HEK293 (cell line): ENCODE measurements at regions not wholly inside any gene's neighbourhood (a gene's known extent, or its start where the extent isn't known, plus 50 kb on each side); places are given as distances from the start of the nearest gene placed in this dataset.

ENCODE experiments used
- ZFP3 ChIP-seq: fragments of 450-650 bp; formaldehyde crosslinking; IDR thresholded peaks from 2 replicates; pipeline ENCODE4 v1.5.1; 2016; ENCODE audit warnings: low read depth, missing biosample characterization, missing genetic modification characterization
- ZFP41 ChIP-seq: fragments of 450-650 bp; formaldehyde crosslinking; IDR thresholded peaks from 2 replicates; pipeline ENCODE4 v1.5.1; 2016; ENCODE audit warnings: missing biosample characterization, missing genetic modification characterization, borderline replicate concordance
- ZNF274 ChIP-seq, 2 experiments: fragments of 200-500 bp in 1 of 2; fragments of 450-650 bp in 1 of 2; sonication (Bioruptor generic) in 1 of 2; formaldehyde crosslinking in 1 of 2; IDR thresholded peaks; 2 replicates each; pipeline versions ENCODE4 v1.5.1 to v1.6.1; 2014 to 2016; ENCODE audit warnings: borderline replicate concordance in 1 of 2, inconsistent platforms in 1 of 2, low read length in 1 of 2, missing biosample characterization in 1 of 2, missing genetic modification characterization in 1 of 2
- ZNF302 ChIP-seq: fragments of 450-650 bp; formaldehyde crosslinking; IDR thresholded peaks from 2 replicates; pipeline ENCODE4 v1.5.1; 2016; ENCODE audit warnings: missing biosample characterization, missing genetic modification characterization, low read depth
- ZNF311 ChIP-seq: fragments of 450-650 bp; formaldehyde crosslinking; IDR thresholded peaks from 2 replicates; pipeline ENCODE4 v1.5.1; 2017; ENCODE audit warnings: missing biosample characterization, missing genetic modification characterization, borderline replicate concordance
- ZNF341 ChIP-seq: fragments of 450-650 bp; formaldehyde crosslinking; IDR thresholded peaks from 2 replicates; pipeline ENCODE4; 2016; ENCODE audit warnings: low read depth, missing biosample characterization, missing genetic modification characterization
- ZNF48 ChIP-seq: fragments of 450-650 bp; formaldehyde crosslinking; IDR thresholded peaks from 2 replicates; pipeline ENCODE4 v1.5.1; 2016; ENCODE audit warnings: missing biosample characterization, missing genetic modification characterization
- TF ChIP-seq, protein P1 (sequence below): fragments of 450-650 bp; formaldehyde crosslinking; conservative IDR thresholded peaks from 2 replicates; pipeline ENCODE4 v1.5.1; 2016; ENCODE audit warnings: low read depth, missing biosample characterization, missing genetic modification characterization
- TF ChIP-seq, protein P2 (sequence below): fragments of 450-650 bp; formaldehyde crosslinking; IDR thresholded peaks from 2 replicates; pipeline ENCODE4 v1.5.1; 2016; ENCODE audit warnings: missing biosample characterization, missing genetic modification characterization
- TF ChIP-seq, protein P3 (sequence below): fragments of 450-650 bp; formaldehyde crosslinking; IDR thresholded peaks from 2 replicates; pipeline ENCODE4 v1.5.1; 2016; ENCODE audit warnings: missing biosample characterization, missing genetic modification characterization
- TF ChIP-seq, protein P4 (sequence below): fragments of 450-650 bp; formaldehyde crosslinking; IDR thresholded peaks from 2 replicates; pipeline ENCODE4 v1.5.1; 2017; ENCODE audit warnings: missing biosample characterization, missing genetic modification characterization

DNA sequence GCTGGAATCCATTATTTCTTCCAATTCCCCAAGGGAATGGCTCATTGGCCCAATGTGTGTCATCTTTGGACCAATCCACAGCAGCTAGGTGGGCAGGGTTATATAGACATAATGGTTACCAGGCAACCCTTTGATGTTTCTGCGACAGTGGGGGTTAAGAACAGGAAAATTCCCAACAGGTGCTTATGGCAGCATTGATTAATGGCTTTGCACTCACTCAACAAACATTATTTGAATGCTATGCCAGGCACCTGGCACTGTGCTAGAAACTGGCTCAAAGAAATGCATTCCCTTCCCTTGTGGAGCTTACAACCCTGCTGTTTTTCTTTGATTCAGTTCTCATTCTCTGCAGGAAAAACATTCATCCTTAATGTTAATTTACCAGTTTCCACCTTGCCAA is 1221.0 kb downstream of the AACS start:
- TF ChIP-seq ZNF48 (tag by site-specific recombination), result no peak
- TF ChIP-seq, protein P1, sequence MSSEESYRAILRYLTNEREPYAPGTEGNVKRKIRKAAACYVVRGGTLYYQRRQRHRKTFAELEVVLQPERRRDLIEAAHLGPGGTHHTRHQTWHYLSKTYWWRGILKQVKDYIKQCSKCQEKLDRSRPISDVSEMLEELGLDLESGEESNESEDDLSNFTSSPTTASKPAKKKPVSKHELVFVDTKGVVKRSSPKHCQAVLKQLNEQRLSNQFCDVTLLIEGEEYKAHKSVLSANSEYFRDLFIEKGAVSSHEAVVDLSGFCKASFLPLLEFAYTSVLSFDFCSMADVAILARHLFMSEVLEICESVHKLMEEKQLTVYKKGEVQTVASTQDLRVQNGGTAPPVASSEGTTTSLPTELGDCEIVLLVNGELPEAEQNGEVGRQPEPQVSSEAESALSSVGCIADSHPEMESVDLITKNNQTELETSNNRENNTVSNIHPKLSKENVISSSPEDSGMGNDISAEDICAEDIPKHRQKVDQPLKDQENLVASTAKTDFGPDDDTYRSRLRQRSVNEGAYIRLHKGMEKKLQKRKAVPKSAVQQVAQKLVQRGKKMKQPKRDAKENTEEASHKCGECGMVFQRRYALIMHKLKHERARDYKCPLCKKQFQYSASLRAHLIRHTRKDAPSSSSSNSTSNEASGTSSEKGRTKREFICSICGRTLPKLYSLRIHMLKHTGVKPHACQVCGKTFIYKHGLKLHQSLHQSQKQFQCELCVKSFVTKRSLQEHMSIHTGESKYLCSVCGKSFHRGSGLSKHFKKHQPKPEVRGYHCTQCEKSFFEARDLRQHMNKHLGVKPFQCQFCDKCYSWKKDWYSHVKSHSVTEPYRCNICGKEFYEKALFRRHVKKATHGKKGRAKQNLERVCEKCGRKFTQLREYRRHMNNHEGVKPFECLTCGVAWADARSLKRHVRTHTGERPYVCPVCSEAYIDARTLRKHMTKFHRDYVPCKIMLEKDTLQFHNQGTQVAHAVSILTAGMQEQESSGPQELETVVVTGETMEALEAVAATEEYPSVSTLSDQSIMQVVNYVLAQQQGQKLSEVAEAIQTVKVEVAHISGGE (tag by site-specific recombination), result no peak
- no peak for TF ChIP-seq ZNF274 (IDR thresholded peaks at IDR 0.05; ENCODE audit: low read length)
- no peak for TF ChIP-seq ZNF274 (tag by site-specific recombination; IDR thresholded peaks at IDR 0.05; ENCODE audit: borderline replicate concordance)
- TF ChIP-seq, protein P2, sequence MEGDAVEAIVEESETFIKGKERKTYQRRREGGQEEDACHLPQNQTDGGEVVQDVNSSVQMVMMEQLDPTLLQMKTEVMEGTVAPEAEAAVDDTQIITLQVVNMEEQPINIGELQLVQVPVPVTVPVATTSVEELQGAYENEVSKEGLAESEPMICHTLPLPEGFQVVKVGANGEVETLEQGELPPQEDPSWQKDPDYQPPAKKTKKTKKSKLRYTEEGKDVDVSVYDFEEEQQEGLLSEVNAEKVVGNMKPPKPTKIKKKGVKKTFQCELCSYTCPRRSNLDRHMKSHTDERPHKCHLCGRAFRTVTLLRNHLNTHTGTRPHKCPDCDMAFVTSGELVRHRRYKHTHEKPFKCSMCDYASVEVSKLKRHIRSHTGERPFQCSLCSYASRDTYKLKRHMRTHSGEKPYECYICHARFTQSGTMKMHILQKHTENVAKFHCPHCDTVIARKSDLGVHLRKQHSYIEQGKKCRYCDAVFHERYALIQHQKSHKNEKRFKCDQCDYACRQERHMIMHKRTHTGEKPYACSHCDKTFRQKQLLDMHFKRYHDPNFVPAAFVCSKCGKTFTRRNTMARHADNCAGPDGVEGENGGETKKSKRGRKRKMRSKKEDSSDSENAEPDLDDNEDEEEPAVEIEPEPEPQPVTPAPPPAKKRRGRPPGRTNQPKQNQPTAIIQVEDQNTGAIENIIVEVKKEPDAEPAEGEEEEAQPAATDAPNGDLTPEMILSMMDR (tag by site-specific recombination), result no peak
- TF ChIP-seq, protein P3, sequence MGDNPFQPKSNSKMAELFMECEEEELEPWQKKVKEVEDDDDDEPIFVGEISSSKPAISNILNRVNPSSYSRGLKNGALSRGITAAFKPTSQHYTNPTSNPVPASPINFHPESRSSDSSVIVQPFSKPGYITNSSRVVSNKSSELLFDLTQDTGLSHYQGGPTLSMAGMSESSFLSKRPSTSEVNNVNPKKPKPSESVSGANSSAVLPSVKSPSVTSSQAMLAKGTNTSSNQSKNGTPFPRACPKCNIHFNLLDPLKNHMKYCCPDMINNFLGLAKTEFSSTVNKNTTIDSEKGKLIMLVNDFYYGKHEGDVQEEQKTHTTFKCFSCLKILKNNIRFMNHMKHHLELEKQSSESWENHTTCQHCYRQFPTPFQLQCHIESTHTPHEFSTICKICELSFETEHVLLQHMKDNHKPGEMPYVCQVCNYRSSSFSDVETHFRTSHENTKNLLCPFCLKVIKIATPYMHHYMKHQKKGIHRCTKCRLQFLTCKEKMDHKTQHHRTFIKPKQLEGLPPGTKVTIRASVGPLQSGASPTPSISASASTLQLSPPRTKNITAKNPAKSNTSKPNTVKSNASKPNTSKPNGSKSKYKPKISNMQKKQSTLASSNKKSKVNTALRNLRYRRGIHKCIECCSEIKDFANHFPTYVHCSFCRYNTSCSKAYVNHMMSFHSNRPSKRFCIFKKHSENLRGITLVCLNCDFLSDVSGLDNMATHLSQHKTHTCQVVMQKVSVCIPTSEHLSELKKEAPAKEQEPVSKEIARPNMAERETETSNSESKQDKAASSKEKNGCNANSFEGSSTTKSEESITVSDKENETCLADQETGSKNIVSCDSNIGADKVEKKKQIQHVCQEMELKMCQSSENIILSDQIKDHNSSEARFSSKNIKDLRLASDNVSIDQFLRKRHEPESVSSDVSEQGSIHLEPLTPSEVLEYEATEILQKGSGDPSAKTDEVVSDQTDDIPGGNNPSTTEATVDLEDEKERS (tag by site-specific recombination), result no peak
- no peak for TF ChIP-seq ZNF302 (tag by site-specific recombination)
- no peak for TF ChIP-seq ZNF311
- no peak for TF ChIP-seq ZFP3 (tag by site-specific recombination)
- TF ChIP-seq ZNF341 (tag by site-specific recombination), result no peak
- no peak for TF ChIP-seq ZFP41 (tag by site-specific recombination)
- TF ChIP-seq, protein P4, sequence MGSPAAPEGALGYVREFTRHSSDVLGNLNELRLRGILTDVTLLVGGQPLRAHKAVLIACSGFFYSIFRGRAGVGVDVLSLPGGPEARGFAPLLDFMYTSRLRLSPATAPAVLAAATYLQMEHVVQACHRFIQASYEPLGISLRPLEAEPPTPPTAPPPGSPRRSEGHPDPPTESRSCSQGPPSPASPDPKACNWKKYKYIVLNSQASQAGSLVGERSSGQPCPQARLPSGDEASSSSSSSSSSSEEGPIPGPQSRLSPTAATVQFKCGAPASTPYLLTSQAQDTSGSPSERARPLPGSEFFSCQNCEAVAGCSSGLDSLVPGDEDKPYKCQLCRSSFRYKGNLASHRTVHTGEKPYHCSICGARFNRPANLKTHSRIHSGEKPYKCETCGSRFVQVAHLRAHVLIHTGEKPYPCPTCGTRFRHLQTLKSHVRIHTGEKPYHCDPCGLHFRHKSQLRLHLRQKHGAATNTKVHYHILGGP, result no peak
